Naive thymus-derived CD8-positive, alpha-beta T cell (primary cell): ENCODE measurements at regions not wholly inside any gene's neighbourhood (a gene's known extent, or its start where the extent isn't known, plus 50 kb on each side); places are given as distances from the start of the nearest gene placed in this dataset.

Experiments
- ATAC-seq, 2 donors: fragments of 150-1000 bp; cut with Tn5 transposase in 1 of 2; sonication (Bioruptor Pico), chemical (Tn5 transposase) in 1 of 2; 1 replicate in 1 of 2; 2 replicates in 1 of 2; pipeline ENCODE4 v1.10.0; 2021; ENCODE audit warnings: mild to moderate bottlenecking in 2 of 2, moderate library complexity in 2 of 2
- POLR2A ChIA-PET: fragments of 350-600 bp; sonication (Branson Sonifier 250); formaldehyde crosslinking; loops from one replicate; lab custom pipeline; 2021; ENCODE audit warnings: antibody characterized with exemption; lab: Charles Lee
- DNase-seq, 10 donors: peaks; one replicate each; pipeline versions ENCODE4 v3.0.0 to v3.0.0-alpha.2; 2020 to 2022
- H3K27ac Mint-ChIP-seq, 10 donors: one replicate each; pipeline ENCODE4 v1.8.0; 2020 to 2022; ENCODE audit warnings: mild to moderate bottlenecking in 10 of 10, mixed read lengths in 10 of 10, moderate library complexity in 4 of 10, inconsistent platforms in 1 of 10
- H3K27me3 Mint-ChIP-seq, 5 donors: one replicate each; pipeline ENCODE4 v1.8.0; 2021 to 2022; ENCODE audit warnings: mixed read lengths in 5 of 5
- H3K36me3 Mint-ChIP-seq, 3 donors: one replicate each; pipeline ENCODE4 v1.8.0; 2020 to 2022; ENCODE audit warnings: mixed read lengths in 3 of 3, mild to moderate bottlenecking in 2 of 3, inconsistent platforms in 1 of 3
- H3K4me1 Mint-ChIP-seq, 4 donors: one replicate each; pipeline ENCODE4 v1.8.0; 2021 to 2022; ENCODE audit warnings: mixed read lengths in 4 of 4
- H3K4me3 Mint-ChIP-seq, 10 donors: one replicate each; pipeline ENCODE4 v1.8.0; 2020 to 2022; ENCODE audit warnings: mild to moderate bottlenecking in 10 of 10, mixed read lengths in 10 of 10, moderate library complexity in 6 of 10, inconsistent platforms in 1 of 10
- H3K9me3 Mint-ChIP-seq, 9 donors: one replicate each; pipeline ENCODE4 v1.8.0; 2020 to 2022; ENCODE audit warnings: mixed read lengths in 9 of 9, mild to moderate bottlenecking in 3 of 9, inconsistent platforms in 1 of 9, moderate library complexity in 1 of 9

- no peak overlapping the region for H3K27ac Mint-ChIP-seq
Observed at GRCh38 chr12:89289720-89290119, 62.6 kb downstream of the DUSP6 start.

GRCh38 chr12:89288959-89289358, 63.3 kb downstream of the DUSP6 start:
- no peak for ATAC-seq
- DNase-seq, result no peak
- H3K27ac Mint-ChIP-seq, result no peak overlapping the region
- H3K4me3 Mint-ChIP-seq, result no peak overlapping the region
- H3K27me3 Mint-ChIP-seq, result peaks cover 0 to 5% (median 1%) of the 10 kb centered on the region in 5 donors
- H3K4me1 Mint-ChIP-seq, result peaks cover 0 to 3% (median 0%) of the 10 kb centered on the region in 4 donors
- no peaks in the 10 kb centered on the region for H3K36me3 Mint-ChIP-seq
- H3K9me3 Mint-ChIP-seq, result no peaks in the 10 kb centered on the region
- POLR2A ChIA-PET, result no interaction called here

More at GRCh38 chr12:89289720-89290119, 62.6 kb downstream of the DUSP6 start:
- Mint-ChIP-seq H3K36me3 (no peaks in the 10 kb centered on the region), H3K4me1 (peaks cover 0 to 3% (median 0%) of the 10 kb centered on the region in 4 donors), H3K9me3 (no peaks in the 10 kb centered on the region), H3K4me3 (no peak overlapping the region), H3K27me3 (peaks cover 0 to 5% (median 1%) of the 10 kb centered on the region in 5 donors)
- DNase-seq, result no peak
- ATAC-seq, result no peak
- POLR2A ChIA-PET, result no interaction called here

GRCh38 chr12:89286501-89286900, 65.8 kb downstream of the DUSP6 start:
- no peak for ATAC-seq
- no peaks in the 10 kb centered on the region for H3K36me3 Mint-ChIP-seq
- DNase-seq, result no peak

GRCh38 chr12:89281539-89281867, 70.8 kb downstream of the DUSP6 start:
- H3K36me3 Mint-ChIP-seq, result no peaks in the 10 kb centered on the region

More at GRCh38 chr12:89286501-89286900, 65.8 kb downstream of the DUSP6 start:
- Mint-ChIP-seq H3K9me3 (no peaks in the 10 kb centered on the region), H3K27me3 (peaks cover 0 to 1% (median 0%) of the 10 kb centered on the region in 5 donors), H3K27ac (no peak overlapping the region), H3K4me1 (peaks cover under 1 to 17% (median 11%) of the 10 kb centered on the region in 4 donors), H3K4me3 (no peak overlapping the region)
- POLR2A ChIA-PET, result no interaction called here

DNA sequence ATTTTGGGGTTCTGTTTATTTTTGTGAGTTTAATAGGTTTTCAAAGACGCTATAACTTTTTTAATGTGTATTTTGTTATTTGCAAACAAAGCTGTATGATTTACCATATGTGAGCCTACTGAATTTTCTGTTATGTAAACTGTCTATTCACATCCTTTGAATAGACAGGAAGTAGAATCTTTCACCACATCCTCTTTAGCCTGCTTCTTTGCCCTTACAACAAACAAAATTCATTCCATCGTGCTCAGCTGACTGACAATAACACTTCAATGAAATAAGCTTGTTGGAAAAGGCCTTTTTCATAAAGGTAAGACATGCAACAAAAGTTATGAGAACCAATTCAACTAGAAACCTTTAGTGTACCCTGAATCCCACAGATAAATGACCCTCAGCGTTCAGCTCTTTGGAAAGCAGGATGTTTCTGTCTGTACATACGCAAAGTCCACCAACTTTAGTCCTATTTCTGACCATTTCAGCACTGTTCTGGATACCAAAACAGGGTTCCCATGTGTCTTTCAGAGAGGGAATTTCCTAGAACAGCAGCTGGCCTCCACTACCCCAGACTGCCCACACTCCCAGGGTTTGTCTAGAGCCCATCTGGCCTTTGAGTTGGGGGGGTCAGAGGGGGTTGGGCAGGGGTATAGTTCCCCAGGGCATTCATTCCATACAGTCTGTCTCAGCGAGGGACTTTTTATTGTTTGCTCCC, 71.3 kb downstream of the DUSP6 start:
- peak overlapping the region in 6 of 10 donors; percentile 6 to 74 (median 44) for H3K27ac Mint-ChIP-seq
- peaks cover 0 to 4% (median 0%) of the 10 kb centered on the region in 9 donors for H3K9me3 Mint-ChIP-seq
- H3K4me3 Mint-ChIP-seq, result peak overlapping the region in 8 of 10 donors; percentile 0 to 66 (median 60)
- H3K36me3 Mint-ChIP-seq, result no peaks in the 10 kb centered on the region
- POLR2A ChIA-PET, result no interaction called here
- no peaks in the 10 kb centered on the region for H3K27me3 Mint-ChIP-seq
- ATAC-seq (peak; percentile 67 to 81), DNase-seq (peak in 4 of 10 donors; percentile 5 to 76 (median 38))
- peaks cover 0 to 42% (median 28%) of the 10 kb centered on the region in 4 donors for H3K4me1 Mint-ChIP-seq

More at GRCh38 chr12:89281539-89281867, 70.8 kb downstream of the DUSP6 start:
- Mint-ChIP-seq H3K4me3 (peak overlapping the region in 5 of 10 donors; percentile 8 to 64 (median 27)), H3K9me3 (peaks cover 0 to 4% (median 0%) of the 10 kb centered on the region in 9 donors), H3K4me1 (peaks cover 0 to 42% (median 28%) of the 10 kb centered on the region in 4 donors), H3K27me3 (no peaks in the 10 kb centered on the region), H3K27ac (peak overlapping the region in 4 of 10 donors; percentile 6 to 74 (median 68))
- ATAC-seq (no peak), DNase-seq (no peak)
- POLR2A ChIA-PET, result no interaction called here

DNA sequence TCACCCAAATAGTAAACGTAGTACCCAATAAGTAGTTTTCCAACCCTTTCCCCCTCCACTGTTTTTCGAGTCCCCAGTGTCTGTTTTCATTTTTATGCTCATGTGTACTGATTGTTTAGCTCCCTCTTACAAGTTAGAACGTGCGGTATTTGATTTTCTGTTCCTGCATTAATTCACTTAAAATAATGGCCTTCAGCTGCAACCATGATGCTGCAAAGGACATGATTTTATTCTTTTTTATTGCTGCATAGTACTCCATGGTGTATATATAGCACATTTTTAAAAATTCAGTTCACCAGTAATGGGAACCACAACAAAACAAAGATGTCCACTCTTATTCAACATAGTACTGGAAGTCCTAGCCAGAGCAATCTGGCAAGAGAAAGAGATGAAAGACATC, 72.8 kb downstream of the DUSP6 start:
- Mint-ChIP-seq H3K4me3 (no peak overlapping the region), H3K27ac (peak overlapping the region in 2 of 10 donors; percentile 51 to 74), H3K27me3 (no peaks in the 10 kb centered on the region), H3K4me1 (peaks cover 0 to 42% (median 28%) of the 10 kb centered on the region in 4 donors), H3K36me3 (no peaks in the 10 kb centered on the region), H3K9me3 (peaks cover 0 to 4% (median 0%) of the 10 kb centered on the region in 9 donors)
- DNase-seq (no peak), ATAC-seq (no peak)
- POLR2A ChIA-PET, result no interaction called here

DNA sequence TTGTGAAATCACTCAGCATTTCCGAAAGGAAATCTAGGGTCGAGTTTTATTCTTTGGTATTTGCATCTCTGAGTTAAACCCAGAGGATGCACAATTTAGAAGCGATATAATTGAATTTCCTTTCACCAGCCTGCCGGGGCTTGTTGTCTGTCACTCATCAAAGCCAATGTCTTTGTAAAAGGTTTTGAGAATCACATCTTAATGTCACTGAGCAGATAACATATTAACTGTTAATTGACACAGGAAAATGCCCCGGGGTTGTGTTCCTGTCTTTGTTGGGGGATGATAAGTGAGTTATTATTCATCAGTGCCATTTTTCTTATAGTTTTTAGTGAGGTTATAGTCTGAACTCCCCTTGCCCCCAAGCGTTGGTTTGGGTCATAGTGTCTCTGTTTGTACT, 73.4 kb downstream of the DUSP6 start:
- H3K9me3 Mint-ChIP-seq, result peaks cover 0 to 4% (median 0%) of the 10 kb centered on the region in 9 donors
- no peak for DNase-seq
- H3K4me3 Mint-ChIP-seq, result no peak overlapping the region
- peak overlapping the region in 1 of 10 donors; percentile 51 for H3K27ac Mint-ChIP-seq
- POLR2A ChIA-PET, result no interaction called here
- no peak for ATAC-seq
- H3K36me3 Mint-ChIP-seq, result no peaks in the 10 kb centered on the region
- H3K27me3 Mint-ChIP-seq, result no peaks in the 10 kb centered on the region
- peaks cover 0 to 42% (median 28%) of the 10 kb centered on the region in 4 donors for H3K4me1 Mint-ChIP-seq

DNA sequence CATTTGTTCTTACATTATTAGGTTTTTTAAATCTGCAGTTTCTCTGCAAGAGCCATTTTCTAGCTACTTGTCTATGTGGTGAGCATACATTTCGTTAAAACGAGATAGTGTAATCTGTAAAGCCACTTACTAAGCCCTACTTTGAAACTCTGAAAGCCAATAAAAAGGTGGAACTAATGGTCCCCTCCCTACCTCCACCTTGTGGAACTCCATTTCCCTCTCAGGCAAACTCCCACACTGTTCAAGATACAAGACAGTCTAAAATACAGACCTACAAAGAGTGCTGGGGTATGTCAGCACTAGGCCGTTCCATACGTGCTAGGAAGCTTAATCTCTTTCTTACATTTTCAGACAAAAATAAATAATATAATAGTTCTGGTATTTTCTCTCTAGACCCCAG, 74.1 kb downstream of the DUSP6 start:
- POLR2A ChIA-PET, result no interaction called here
- Mint-ChIP-seq H3K36me3 (no peaks in the 10 kb centered on the region), H3K4me3 (no peak overlapping the region), H3K4me1 (peaks cover 0 to 47% (median 29%) of the 10 kb centered on the region in 4 donors), H3K27ac (peak overlapping the region in 1 of 10 donors; percentile 44), H3K27me3 (no peaks in the 10 kb centered on the region), H3K9me3 (peaks cover 0 to 4% (median 0%) of the 10 kb centered on the region in 9 donors)
- ATAC-seq, result no peak
- no peak for DNase-seq

DNA sequence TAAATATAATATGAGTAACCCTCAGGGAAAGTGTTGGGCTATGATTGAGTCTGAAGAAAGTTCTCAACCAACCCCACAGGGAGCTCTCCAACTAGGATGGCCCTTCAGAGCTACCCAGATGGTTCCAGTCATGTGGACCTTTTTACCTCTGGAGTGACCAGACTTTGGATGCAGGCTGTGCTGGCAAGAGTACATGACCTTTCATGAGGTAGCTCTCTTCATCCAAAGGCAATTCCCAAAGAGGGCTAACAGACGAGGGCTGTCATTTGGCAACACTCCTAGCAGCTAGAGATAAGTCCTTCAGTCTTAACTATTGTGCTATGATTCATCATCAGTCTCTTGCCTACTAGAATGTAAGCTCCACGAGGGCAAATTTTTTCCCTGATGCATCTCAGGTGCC, 75.4 kb downstream of the DUSP6 start:
- no peaks in the 10 kb centered on the region for H3K36me3 Mint-ChIP-seq
- H3K27ac Mint-ChIP-seq, result no peak overlapping the region
- no peaks in the 10 kb centered on the region for H3K27me3 Mint-ChIP-seq
- H3K4me1 Mint-ChIP-seq, result peaks cover 0 to 41% (median 20%) of the 10 kb centered on the region in 4 donors
- H3K9me3 Mint-ChIP-seq, result peaks cover 0 to 4% (median 0%) of the 10 kb centered on the region in 9 donors
- ATAC-seq (no peak), DNase-seq (no peak)
- POLR2A ChIA-PET, result no interaction called here
- no peak overlapping the region for H3K4me3 Mint-ChIP-seq

DNA sequence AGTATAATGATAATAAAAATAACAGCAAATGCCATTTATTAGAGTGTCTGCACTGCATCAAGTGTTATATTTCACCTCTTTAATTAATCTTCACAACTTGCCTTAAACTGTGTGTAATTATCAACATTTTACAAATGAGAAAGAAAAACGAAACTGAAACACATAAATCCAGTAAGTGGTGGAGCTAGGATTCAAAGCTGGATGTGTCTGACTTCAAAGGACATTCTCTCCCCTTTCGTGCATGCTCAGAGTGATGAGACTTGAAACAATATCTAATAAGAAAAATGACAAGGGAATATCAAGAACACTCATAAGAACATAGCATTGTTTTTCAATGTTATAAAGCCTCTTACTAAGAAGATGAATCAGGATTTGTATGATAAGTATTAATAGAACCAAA, 78.8 kb downstream of the DUSP6 start:
- POLR2A ChIA-PET, result no interaction called here
- H3K36me3 Mint-ChIP-seq, result peaks cover 0 to 7% (median 2%) of the 10 kb centered on the region in 3 donors
- no peak for DNase-seq
- ATAC-seq, result no peak
- H3K9me3 Mint-ChIP-seq, result peaks cover 0 to 9% (median 0%) of the 10 kb centered on the region in 9 donors
- H3K27ac Mint-ChIP-seq, result no peak overlapping the region
- peaks cover 0 to 14% (median 4%) of the 10 kb centered on the region in 4 donors for H3K4me1 Mint-ChIP-seq
- H3K27me3 Mint-ChIP-seq, result no peaks in the 10 kb centered on the region
- H3K4me3 Mint-ChIP-seq, result no peak overlapping the region

DNA sequence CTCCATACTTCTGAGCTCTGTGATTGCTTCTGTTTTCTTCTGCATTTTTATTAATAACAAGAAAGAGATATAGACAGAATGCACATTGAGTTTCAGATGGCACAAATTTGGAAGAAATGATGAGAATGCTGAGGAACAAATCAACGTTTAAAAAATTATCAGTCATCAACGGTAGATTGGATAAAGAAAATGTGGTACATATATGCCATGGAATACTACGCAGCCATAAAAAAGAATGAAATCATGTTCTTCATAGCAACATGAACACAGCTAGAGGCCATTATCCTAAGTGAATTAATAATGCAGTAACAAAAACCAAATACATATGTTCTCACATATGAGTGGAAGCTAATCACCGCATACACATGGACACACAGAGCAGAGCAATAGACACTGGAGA, 81.8 kb downstream of the DUSP6 start:
- POLR2A ChIA-PET, result no interaction called here
- ATAC-seq, result no peak
- H3K4me3 Mint-ChIP-seq, result no peak overlapping the region

GRCh38 chr12:89269174-89269573, 83.1 kb downstream of the DUSP6 start:
- Mint-ChIP-seq H3K4me1 (peaks cover 0 to 19% (median 2%) of the 10 kb centered on the region in 4 donors), H3K27me3 (no peaks in the 10 kb centered on the region), H3K36me3 (peaks cover 0 to 7% (median 2%) of the 10 kb centered on the region in 3 donors), H3K27ac (peak overlapping the region in 1 of 10 donors; percentile 52), H3K4me3 (no peak overlapping the region), H3K9me3 (peaks cover 0 to 9% (median 0%) of the 10 kb centered on the region in 9 donors)
- POLR2A ChIA-PET, result no interaction called here
- ATAC-seq, result no peak
- no peak for DNase-seq

More for the DNA sequence above, 81.8 kb downstream of the DUSP6 start:
- DNase-seq, result no peak
- peaks cover 0 to 19% (median 2%) of the 10 kb centered on the region in 4 donors for H3K4me1 Mint-ChIP-seq
- no peak overlapping the region for H3K27ac Mint-ChIP-seq
- H3K27me3 Mint-ChIP-seq, result no peaks in the 10 kb centered on the region
- H3K36me3 Mint-ChIP-seq, result peaks cover 0 to 7% (median 2%) of the 10 kb centered on the region in 3 donors
- peaks cover 0 to 9% (median 0%) of the 10 kb centered on the region in 9 donors for H3K9me3 Mint-ChIP-seq

- DNase-seq (no peak), ATAC-seq (no peak)
- Mint-ChIP-seq H3K27ac (no peak overlapping the region), H3K36me3 (peaks cover 0 to 7% (median 2%) of the 10 kb centered on the region in 3 donors), H3K4me3 (no peak overlapping the region), H3K27me3 (no peaks in the 10 kb centered on the region), H3K4me1 (peaks cover 0 to 9% (median 0%) of the 10 kb centered on the region in 4 donors), H3K9me3 (peaks cover 0 to 9% (median 0%) of the 10 kb centered on the region in 9 donors)
- POLR2A ChIA-PET, result no interaction called here
Observed at GRCh38 chr12:89267404-89267803, 84.9 kb downstream of the DUSP6 start.
